Panc1 (cell line): ENCODE measurements at regions not wholly inside any gene's neighbourhood (a gene's known extent, or its start where the extent isn't known, plus 50 kb on each side); places are given as distances from the start of the nearest gene placed in this dataset.

Experiments used
- ATAC-seq: fragments of 200-7000 bp; cut with Tn5 transposase; 2 replicates; pipeline ENCODE4 v1.9.1; 2020; ENCODE audit warnings: mild to moderate bottlenecking, moderate library complexity
- BruUV-seq: library from RNA; stranded (reverse); fragments of 400-500 nt; replicated peaks from 2 replicates; lab custom pipeline; 2021; lab: Mats Ljungman, UMichigan
- CTCF ChIA-PET: fragments of 300-600 bp; sonication (Branson Sonifier 250); formaldehyde crosslinking; loops from one replicate; lab custom pipeline; 2022; ENCODE audit warnings: antibody characterized with exemption; lab: Charles Lee
- POLR2A ChIA-PET: fragments of 300-600 bp; sonication (Branson Sonifier 250); formaldehyde crosslinking; loops from one replicate; lab custom pipeline; 2022; ENCODE audit warnings: antibody characterized with exemption; lab: Charles Lee
- DNase-seq: peaks from one replicate; pipeline ENCODE4 v3.0.0-alpha.2; 2010; ENCODE audit warnings: low read depth, low spot score
- H3K27ac ChIP-seq: 2 replicates; pipeline ENCODE4 v1.5.1; 2011; ENCODE audit warnings: mild to moderate bottlenecking, low read length, inconsistent platforms
- H3K27me3 ChIP-seq: fragments of 200-500 bp; sonication (Bioruptor generic); 2 replicates; pipeline ENCODE4 v1.6.0; 2014; ENCODE audit warnings: low read length, inconsistent platforms; ENCODE audit not compliant: control insufficient read depth, insufficient read depth
- H3K36me3 ChIP-seq: fragments of 200-500 bp; sonication (Bioruptor generic); 2 replicates; pipeline ENCODE4 v1.5.1; 2014; ENCODE audit warnings: inconsistent platforms, mild to moderate bottlenecking, low read length, moderate library complexity; ENCODE audit not compliant: control insufficient read depth, insufficient read depth
- H3K4me1 ChIP-seq: 2 replicates; pipeline ENCODE4 v1.5.1; 2011; ENCODE audit warnings: inconsistent platforms, mild to moderate bottlenecking, low read length, moderate library complexity; ENCODE audit not compliant: control insufficient read depth, insufficient read depth
- H3K4me3 ChIP-seq, 2 experiments: 2 replicates each; pipeline ENCODE4 v1.5.1; 2011 to 2012; ENCODE audit warnings: low read depth in 2 of 2, low read length in 2 of 2, mild to moderate bottlenecking in 2 of 2, inconsistent platforms in 1 of 2, moderate library complexity in 1 of 2
- H3K9me3 ChIP-seq: fragments of 200-500 bp; sonication (Bioruptor generic); 2 replicates; pipeline ENCODE4 v1.5.1; 2014; ENCODE audit warnings: low read depth, mild to moderate bottlenecking, inconsistent platforms, low read length, moderate library complexity; ENCODE audit not compliant: control insufficient read depth, insufficient read depth
- CTCF ChIP-seq: fragments of 450-650 bp; IDR thresholded peaks from 2 replicates; pipeline ENCODE4 v1.5.1; 2017; ENCODE audit warnings: mild to moderate bottlenecking
- POLR2AphosphoS5 ChIP-seq: IDR thresholded peaks from 2 replicates; pipeline ENCODE4 v1.6.1; 2012; ENCODE audit warnings: mild to moderate bottlenecking, low read depth, low read length, moderate library complexity
- REST ChIP-seq, 2 experiments: IDR thresholded peaks; 2 replicates each; pipeline ENCODE4 v1.6.1; 2011 to 2012; ENCODE audit warnings: low read depth in 2 of 2, control low read depth in 1 of 2, low read length in 1 of 2, mild to moderate bottlenecking in 1 of 2, moderate library complexity in 1 of 2; ENCODE audit not compliant: insufficient read depth in 1 of 2
- SIN3A ChIP-seq: IDR thresholded peaks from 2 replicates; pipeline ENCODE4 v1.6.1; 2012; ENCODE audit warnings: low read depth, mild to moderate bottlenecking, low read length, moderate library complexity, borderline replicate concordance; ENCODE audit not compliant: insufficient read depth
- TCF7L2 ChIP-seq: IDR thresholded peaks from 2 replicates; pipeline ENCODE4 v1.6.1; 2011; ENCODE audit warnings: mild to moderate bottlenecking, low read depth, low read length, inconsistent platforms
- in situ Hi-C: cut with HindIII; loops from 2 replicates; pipeline ENCODE4 v1.10.0; 2016; ENCODE audit warnings: low sequenced_read_pairs, low pct_unique_long_range_greater_than_20kb
- intact Hi-C: fragments of 100-400 bp; cut with micrococcal nuclease; formaldehyde crosslinking; loops from one replicate; pipeline ENCODE4 v1.10.0; 2022; ENCODE audit not compliant: unreplicated experiment

GRCh38 chr4:114365591-114365990, 233.0 kb upstream of the UGT8 start:
- no peaks in the 10 kb centered on the region for H3K36me3 ChIP-seq
- intact Hi-C loops (no loop called here), in situ Hi-C loops (no loop called here)
- H3K9me3 ChIP-seq, result no peaks in the 10 kb centered on the region
- DNase-seq (no peak), ATAC-seq (no peak)
- no peak overlapping the region for H3K4me3 ChIP-seq
- H3K4me1 ChIP-seq, result no peaks in the 10 kb centered on the region
- TF ChIP-seq POLR2AphosphoS5 (no peak), SIN3A (no peak), CTCF (no peak), TCF7L2 (no peak), REST (IDR thresholded peaks at IDR 0.05; ENCODE audit: insufficient read depth in 1 of 2, low read depth in 2 of 2, low read length in 1 of 2) (no peak)
- no peak overlapping the region for H3K27ac ChIP-seq
- BruUV-seq, result no TSS peak
- POLR2A ChIA-PET, result no interaction called here
- CTCF ChIA-PET, result no interaction called here
- no peaks in the 10 kb centered on the region for H3K27me3 ChIP-seq

- Histone ChIP-seq H3K27me3 (no peaks in the 10 kb centered on the region), H3K9me3 (no peaks in the 10 kb centered on the region), H3K4me3 (no peak overlapping the region), H3K4me1 (no peaks in the 10 kb centered on the region), H3K36me3 (no peaks in the 10 kb centered on the region), H3K27ac (no peak overlapping the region)
- ChIA-PET POLR2A (no interaction called here), CTCF (no interaction called here)
- in situ Hi-C loops, result no loop called here
- intact Hi-C loops, result no loop called here
- no peak for DNase-seq
- TF ChIP-seq POLR2AphosphoS5 (no peak), SIN3A (no peak), TCF7L2 (no peak), CTCF (no peak), REST (IDR thresholded peaks at IDR 0.05; ENCODE audit: insufficient read depth in 1 of 2, low read depth in 2 of 2, low read length in 1 of 2) (no peak)
- BruUV-seq, result no TSS peak
- ATAC-seq, result no peak
These were observed 232.2 kb upstream of the UGT8 start for GRCh38 chr4:114366368-114366767.
